T-helper 2 cell (primary cell): ENCODE measurements at regions not wholly inside any gene's neighbourhood (a gene's known extent, or its start where the extent isn't known, plus 50 kb on each side); places are given as distances from the start of the nearest gene placed in this dataset.
"Not testable (repeated sequence)": the region's sequence is repeated elsewhere in the genome, so short reads cannot be mapped to it uniquely, and the experiment has no call there.

ENCODE experiments used
- DNase-seq, 5 experiments: peaks; one replicate each; pipeline versions ENCODE4 v3.0.0 to v3.0.0-alpha.2; 2012 to 2022

GRCh38 chr15:62218841-62219240, 53.8 kb upstream of the C2CD4B start:
- no peak for DNase-seq

GRCh38 chr15:62219799-62220198, 54.7 kb upstream of the C2CD4B start:
- DNase-seq, result no peak

- no peak for DNase-seq
Measured at GRCh38 chr15:62223020-62223419, 57.9 kb upstream of the C2CD4B start.

GRCh38 chr15:62228604-62229003, 63.5 kb upstream of the C2CD4B start:
- no peak for DNase-seq

GRCh38 chr15:62231856-62232255, 66.8 kb upstream of the C2CD4B start:
- no peak for DNase-seq

GRCh38 chr15:62240121-62241096, 75.3 kb upstream of the C2CD4B start:
- no peak for DNase-seq

- DNase-seq, result no peak
Measured at GRCh38 chr15:62241135-62241770, 76.2 kb upstream of the C2CD4B start.

GRCh38 chr15:62242999-62243398, 77.9 kb upstream of the C2CD4B start:
- DNase-seq, result no peak

- peak in 1 of 5 experiments; percentile 42 for DNase-seq
Measured at GRCh38 chr15:62244762-62245161, 79.7 kb upstream of the C2CD4B start.

- no peak for DNase-seq
Measured at GRCh38 chr15:62248277-62248984, 83.3 kb upstream of the C2CD4B start.

GRCh38 chr15:62249501-62249900, 84.4 kb upstream of the C2CD4B start:
- no peak for DNase-seq

- DNase-seq, result no peak
Measured at GRCh38 chr15:62250186-62250585, 85.1 kb upstream of the C2CD4B start.

GRCh38 chr15:62250978-62251377, 85.9 kb upstream of the C2CD4B start:
- DNase-seq, result no peak

- DNase-seq, result no peak
Measured at GRCh38 chr15:62253294-62253693, 88.2 kb upstream of the C2CD4B start.

- DNase-seq, result peak; percentile 11 to 56 (median 28)
Measured at GRCh38 chr15:62254137-62254934, 89.3 kb upstream of the C2CD4B start.

GRCh38 chr15:62256430-62256829, 91.3 kb upstream of the C2CD4B start:
- not testable (repeated sequence) for DNase-seq

- no peak for DNase-seq
Measured at GRCh38 chr15:62257996-62258521, 93.0 kb upstream of the C2CD4B start.

GRCh38 chr15:62262305-62262941, 97.3 kb upstream of the C2CD4B start:
- no peak for DNase-seq

GRCh38 chr15:62264196-62264595, 99.1 kb upstream of the C2CD4B start:
- no peak for DNase-seq

GRCh38 chr15:62269504-62269903, 104.4 kb upstream of the C2CD4B start:
- no peak for DNase-seq

GRCh38 chr15:62270216-62270921, 105.3 kb upstream of the C2CD4B start:
- DNase-seq, result no peak
